ENCODE measurements at regions not wholly inside any gene's neighbourhood (a gene's known extent, or its start where the extent isn't known, plus 50 kb on each side); places are given as distances from the start of the nearest gene placed in this dataset.

- in situ Hi-C loops (cut with HindIII; ENCODE audit: low sequenced_read_pairs) = no loop called here
These were observed 346.1 kb downstream of the RND3 start for GRCh38 chr2:150141226-150142001.

- in situ Hi-C loops (cut with HindIII; ENCODE audit: low sequenced_read_pairs) = no loop called here
These were observed 346.7 kb downstream of the RND3 start for GRCh38 chr2:150140777-150141176.

DNA sequence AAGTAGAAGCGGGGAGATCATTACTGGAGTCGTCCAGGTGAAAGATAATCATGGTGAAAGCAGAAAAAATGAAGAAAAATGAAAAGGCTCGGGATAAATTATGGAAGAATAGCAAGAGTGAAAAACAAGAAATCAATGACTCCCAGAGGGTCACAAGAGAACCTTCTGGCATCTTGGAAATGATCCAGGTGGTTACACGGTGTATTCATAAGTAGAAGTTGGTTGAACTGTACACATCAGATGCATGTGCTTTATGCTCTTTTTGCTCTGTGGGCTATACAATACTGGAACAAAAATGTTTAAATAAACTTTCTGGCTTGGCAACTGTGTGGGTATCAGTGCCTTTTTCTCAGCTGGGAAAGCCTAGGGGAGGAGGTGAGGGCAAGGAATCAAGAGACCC lies 348.9 kb downstream of the RND3 start:
- in situ Hi-C loops (cut with HindIII; ENCODE audit: low sequenced_read_pairs) = no loop called here

- in situ Hi-C loops (cut with HindIII; ENCODE audit: low sequenced_read_pairs) = no loop called here
These were observed 350.0 kb downstream of the RND3 start for GRCh38 chr2:150137338-150138069.

- in situ Hi-C loops (cut with HindIII; ENCODE audit: low sequenced_read_pairs) = no loop called here
These were observed 350.6 kb downstream of the RND3 start for GRCh38 chr2:150136893-150137292.

DNA sequence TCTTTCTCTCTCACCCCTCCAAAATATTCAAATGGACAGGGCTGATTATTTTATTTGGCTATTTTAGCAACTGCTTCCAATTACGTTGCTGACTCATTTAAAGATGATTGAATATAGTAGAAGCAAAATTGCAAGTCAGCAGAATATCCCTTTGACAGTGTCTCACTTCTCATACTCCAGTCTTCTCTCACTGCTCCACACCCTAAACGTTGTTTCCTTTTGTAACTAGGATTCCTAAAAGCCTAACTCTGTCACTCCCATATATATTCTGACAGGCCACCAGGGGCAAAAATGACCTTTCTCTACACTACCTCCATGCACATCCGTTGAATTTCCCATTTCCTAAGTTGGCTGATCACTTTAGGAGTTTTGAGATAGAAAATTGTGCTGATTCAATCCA lies 351.1 kb downstream of the RND3 start:
- in situ Hi-C loops (cut with HindIII; ENCODE audit: low sequenced_read_pairs) = no loop called here

DNA sequence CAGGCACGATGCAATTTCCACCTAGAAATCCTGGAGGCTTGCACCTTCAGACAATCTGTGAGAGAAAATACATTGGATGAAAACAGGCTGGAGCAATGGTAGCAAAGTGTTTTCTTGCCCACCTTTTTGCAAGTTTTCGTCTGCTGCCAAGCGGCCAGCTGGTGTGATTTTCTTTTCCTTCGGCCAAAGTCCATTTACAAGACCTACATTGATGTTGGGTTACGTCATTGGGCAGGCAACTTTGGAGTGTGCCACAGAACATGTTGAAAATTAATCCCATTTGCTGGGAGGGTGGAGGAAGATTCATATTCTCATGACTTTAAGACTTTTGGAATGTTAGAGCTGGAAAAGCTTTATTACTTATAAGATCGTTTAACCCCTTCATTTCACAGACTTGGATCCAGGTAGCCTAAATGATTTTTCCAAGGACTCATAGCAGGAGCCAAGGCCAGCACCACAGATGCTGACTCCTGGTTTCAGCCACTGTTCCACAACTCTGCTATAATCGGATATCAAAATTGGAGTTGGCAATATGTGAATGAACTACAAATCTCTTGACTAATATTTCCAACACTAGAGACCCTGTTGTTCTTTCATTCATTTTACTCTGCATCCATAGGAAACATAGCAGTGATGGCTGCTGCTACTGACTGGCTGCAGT lies 352.1 kb downstream of the RND3 start:
- in situ Hi-C loops (cut with HindIII; ENCODE audit: low sequenced_read_pairs) = no loop called here

- in situ Hi-C loops (cut with HindIII; ENCODE audit: low sequenced_read_pairs) = no loop called here
These were observed 353.1 kb downstream of the RND3 start for GRCh38 chr2:150134223-150134857.

- in situ Hi-C loops (cut with HindIII; ENCODE audit: low sequenced_read_pairs) = no loop called here
These were observed 353.8 kb downstream of the RND3 start for GRCh38 chr2:150133623-150134022.

DNA sequence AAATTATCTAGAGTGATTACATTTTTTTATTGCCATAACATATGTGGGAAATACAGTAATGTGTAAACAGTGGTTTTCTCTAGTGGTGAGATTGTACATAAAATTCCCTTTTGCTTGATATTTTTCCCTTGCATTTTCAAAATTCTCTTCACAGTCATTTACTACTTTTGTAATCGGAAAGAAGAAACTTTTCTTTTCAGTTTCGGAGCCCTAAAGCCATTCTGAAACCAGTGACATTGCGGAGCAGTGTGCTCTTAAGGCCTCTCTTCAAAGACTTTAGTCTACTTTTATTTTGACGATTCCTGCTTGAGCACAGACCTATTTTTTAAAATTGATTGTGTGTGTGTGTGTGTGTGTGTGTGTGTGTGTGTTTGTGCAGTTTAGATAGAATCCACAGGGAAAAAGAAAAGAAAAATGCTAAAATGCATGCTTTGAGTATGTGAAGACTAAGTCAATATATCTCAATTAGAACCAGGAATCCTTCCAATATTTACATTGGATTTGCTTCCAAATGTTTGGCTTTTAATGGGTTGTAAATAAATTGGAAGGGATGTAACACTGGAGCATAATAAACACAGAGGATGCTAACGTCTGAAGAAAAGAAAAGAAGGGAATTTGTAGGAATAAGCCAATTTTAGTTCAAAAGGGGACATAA lies 357.4 kb downstream of the RND3 start:
- in situ Hi-C loops (cut with HindIII; ENCODE audit: low sequenced_read_pairs) = no loop called here

GRCh38 chr2:150127995-150128394 lies 359.5 kb downstream of the RND3 start:
- in situ Hi-C loops (cut with HindIII; ENCODE audit: low sequenced_read_pairs) = no loop called here

GRCh38 chr2:150127346-150127990 lies 360.0 kb downstream of the RND3 start:
- in situ Hi-C loops (cut with HindIII; ENCODE audit: low sequenced_read_pairs) = no loop called here

DNA sequence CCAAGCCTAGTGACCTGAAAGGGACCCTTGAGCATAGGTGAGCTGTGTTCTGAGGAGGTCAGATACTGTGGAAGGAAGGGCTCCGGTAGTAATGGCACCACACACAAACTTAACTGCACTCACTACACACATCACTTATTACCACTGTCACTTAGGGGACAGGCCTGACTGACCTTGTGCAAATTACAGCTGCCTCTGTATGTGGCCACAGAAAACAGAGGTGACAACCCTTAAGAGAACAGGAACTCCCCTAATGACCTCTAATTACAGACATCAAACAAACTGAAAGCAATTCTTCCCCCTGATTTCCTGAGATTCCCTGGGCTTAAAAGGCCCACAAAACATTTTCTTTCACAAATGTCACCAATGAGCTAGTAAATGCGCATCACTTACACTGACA lies 360.6 kb downstream of the RND3 start:
- in situ Hi-C loops (cut with HindIII; ENCODE audit: low sequenced_read_pairs) = no loop called here

- in situ Hi-C loops (cut with HindIII; ENCODE audit: low sequenced_read_pairs) = no loop called here
These were observed 361.2 kb downstream of the RND3 start for GRCh38 chr2:150126143-150126740.

GRCh38 chr2:150125708-150126107 lies 361.8 kb downstream of the RND3 start:
- in situ Hi-C loops (cut with HindIII; ENCODE audit: low sequenced_read_pairs) = no loop called here

DNA sequence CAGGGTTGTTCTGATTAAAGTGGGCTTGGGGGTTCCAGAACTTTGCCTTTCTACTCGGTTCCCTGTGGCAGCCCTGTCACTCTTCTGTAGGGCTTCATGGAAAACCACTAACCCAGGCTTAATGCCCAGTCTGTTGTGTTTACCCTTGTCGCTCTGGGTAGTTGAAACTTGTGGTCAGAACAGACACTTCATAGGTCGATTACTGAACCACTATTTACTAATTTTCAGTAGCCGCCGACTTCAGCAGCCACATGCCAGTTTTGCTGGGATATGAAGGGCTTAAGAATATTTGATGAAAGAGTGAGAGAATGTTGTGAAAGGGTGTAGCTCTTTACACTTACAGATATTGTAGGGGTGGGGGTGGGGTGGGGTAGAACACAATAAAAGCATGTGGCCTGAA lies 362.3 kb downstream of the RND3 start:
- in situ Hi-C loops (cut with HindIII; ENCODE audit: low sequenced_read_pairs) = no loop called here

GRCh38 chr2:150124739-150125138 lies 362.7 kb downstream of the RND3 start:
- in situ Hi-C loops (cut with HindIII; ENCODE audit: low sequenced_read_pairs) = loop anchor here (5.0 kb wide), 1 partner anchor 102 kb away; no protein-coding TSS in a partner anchor

DNA sequence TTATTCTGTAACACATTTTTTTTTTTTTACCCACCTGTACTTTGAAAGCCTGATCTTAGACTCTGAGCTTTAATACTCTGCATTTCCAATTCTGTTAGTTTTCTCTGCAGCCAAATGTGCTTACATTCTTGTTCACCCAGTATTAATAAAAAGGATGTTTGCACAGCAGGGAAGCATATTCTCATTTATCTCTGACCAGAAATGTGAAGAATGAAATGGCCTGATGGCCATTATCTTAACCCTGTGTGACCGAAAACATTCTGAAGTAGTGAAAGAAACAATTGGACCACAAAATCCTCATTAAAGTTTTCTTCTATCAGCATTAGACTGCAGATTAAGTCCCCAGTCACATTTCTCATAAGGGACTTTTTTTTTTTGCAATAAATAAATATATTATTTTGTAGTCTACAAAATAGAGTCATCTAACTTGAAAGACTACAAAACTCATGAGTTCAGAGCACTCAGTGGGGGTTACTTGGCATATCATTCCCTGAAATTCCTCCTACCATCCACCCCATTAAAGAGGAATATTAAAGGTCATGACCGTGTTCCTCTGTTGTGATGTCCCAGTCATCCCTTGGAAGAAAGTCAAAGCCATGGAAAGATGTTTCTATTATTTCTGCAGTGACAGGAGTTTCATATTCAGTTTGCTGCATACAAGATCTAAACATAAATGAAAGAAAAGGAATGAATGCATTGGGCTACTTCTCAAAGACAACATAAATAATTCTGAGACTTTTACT lies 364.4 kb downstream of the RND3 start:
- in situ Hi-C loops (cut with HindIII; ENCODE audit: low sequenced_read_pairs) = loop anchor here (5.0 kb wide), 1 partner anchor 101 kb away; no protein-coding TSS in a partner anchor

- in situ Hi-C loops (cut with HindIII; ENCODE audit: low sequenced_read_pairs) = loop anchor here (5.0 kb wide), 1 partner anchor 100 kb away; no protein-coding TSS in a partner anchor
These were observed 365.3 kb downstream of the RND3 start for GRCh38 chr2:150122156-150122555.
